HFFc6 (cell line): ENCODE measurements at regions not wholly inside any gene's neighbourhood (a gene's known extent, or its start where the extent isn't known, plus 50 kb on each side); places are given as distances from the start of the nearest gene placed in this dataset.
"Not testable (repeated sequence)": the region's sequence is repeated elsewhere in the genome, so short reads cannot be mapped to it uniquely, and the experiment has no call there.

Source experiments
- DNase-seq: peaks from one replicate; pipeline ENCODE4 v3.0.0-alpha.2; 2018
- H3K27ac Mint-ChIP-seq: 2 replicates; pipeline ENCODE4 v1.8.0; 2020; ENCODE audit warnings: mild to moderate bottlenecking, mixed read lengths
- H3K27me3 Mint-ChIP-seq: 2 replicates; pipeline ENCODE4 v1.8.0; 2021; ENCODE audit warnings: mild to moderate bottlenecking, moderate library complexity, mixed read lengths; ENCODE audit not compliant: insufficient read depth
- H3K36me3 Mint-ChIP-seq: 2 replicates; pipeline ENCODE4 v1.8.0; 2021; ENCODE audit warnings: low read depth, mixed read lengths
- H3K4me1 Mint-ChIP-seq: 2 replicates; pipeline ENCODE4 v1.8.0; 2020; ENCODE audit warnings: low read depth, mixed read lengths
- H3K4me3 Mint-ChIP-seq: 2 replicates; pipeline ENCODE4 v1.8.0; 2020; ENCODE audit warnings: mild to moderate bottlenecking, moderate library complexity, mixed read lengths
- H3K9me3 Mint-ChIP-seq: 2 replicates; pipeline ENCODE4 v1.8.0; 2020; ENCODE audit warnings: mild to moderate bottlenecking, mixed read lengths
- CTCF ChIP-seq: fragments of 200-600 bp; sonication (generic); IDR thresholded peaks from 2 replicates; pipeline ENCODE4 v1.5.0; 2021; ENCODE audit warnings: antibody characterized with exemption, mild to moderate bottlenecking

- Mint-ChIP-seq H3K36me3 (no peaks in the 10 kb centered on the region), H3K4me3 (no peak overlapping the region), H3K4me1 (no peaks in the 10 kb centered on the region), H3K9me3 (peaks cover 21% of the 10 kb centered on the region), H3K27me3 (no peaks in the 10 kb centered on the region), H3K27ac (no peak overlapping the region)
- no peak for DNase-seq
- TF ChIP-seq CTCF, result no peak
Measured at GRCh38 chr3:6392123-6392522, 468.8 kb upstream of the GRM7 start.

GRCh38 chr3:6394944-6395343, 466.0 kb upstream of the GRM7 start:
- TF ChIP-seq CTCF, result no peak
- Mint-ChIP-seq H3K27me3 (no peaks in the 10 kb centered on the region), H3K4me3 (no peak overlapping the region)

GRCh38 chr3:6396631-6397030, 464.3 kb upstream of the GRM7 start:
- TF ChIP-seq CTCF, result no peak
- Mint-ChIP-seq H3K27ac (no peak overlapping the region), H3K36me3 (no peaks in the 10 kb centered on the region), H3K27me3 (no peaks in the 10 kb centered on the region), H3K9me3 (peaks cover 38% of the 10 kb centered on the region), H3K4me3 (no peak overlapping the region), H3K4me1 (no peaks in the 10 kb centered on the region)
- DNase-seq, result no peak

More at GRCh38 chr3:6394944-6395343, 466.0 kb upstream of the GRM7 start:
- Mint-ChIP-seq H3K9me3 (peaks cover 39% of the 10 kb centered on the region), H3K27ac (no peak overlapping the region), H3K4me1 (no peaks in the 10 kb centered on the region), H3K36me3 (no peaks in the 10 kb centered on the region)
- DNase-seq, result no peak

GRCh38 chr3:6402666-6403065, 458.2 kb upstream of the GRM7 start:
- not testable (repeated sequence) for DNase-seq, H3K4me1 Mint-ChIP-seq, H3K27ac Mint-ChIP-seq, H3K36me3 Mint-ChIP-seq, H3K27me3 Mint-ChIP-seq, H3K4me3 Mint-ChIP-seq
- peaks cover 35% of the 10 kb centered on the region for H3K9me3 Mint-ChIP-seq

- not testable (repeated sequence) for H3K27ac Mint-ChIP-seq, H3K4me1 Mint-ChIP-seq, H3K27me3 Mint-ChIP-seq, H3K4me3 Mint-ChIP-seq, DNase-seq, H3K36me3 Mint-ChIP-seq
- peaks cover 30% of the 10 kb centered on the region for H3K9me3 Mint-ChIP-seq
Measured at GRCh38 chr3:6406923-6407322, 454.0 kb upstream of the GRM7 start.

GRCh38 chr3:6416049-6416661, 444.8 kb upstream of the GRM7 start:
- Mint-ChIP-seq H3K27me3 (no peaks in the 10 kb centered on the region; the same call in 1 of the 2 replicates), H3K36me3 (no peaks in the 10 kb centered on the region), H3K27ac (no peak overlapping the region), H3K4me3 (no peak overlapping the region), H3K9me3 (peaks cover 22% of the 10 kb centered on the region), H3K4me1 (no peaks in the 10 kb centered on the region)
- no peak for TF ChIP-seq CTCF
- no peak for DNase-seq

GRCh38 chr3:6417174-6417573, 443.7 kb upstream of the GRM7 start:
- H3K4me3 Mint-ChIP-seq, result no peak overlapping the region
- no peak for DNase-seq
- peaks cover 22% of the 10 kb centered on the region for H3K9me3 Mint-ChIP-seq
- TF ChIP-seq CTCF, result no peak
- H3K4me1 Mint-ChIP-seq, result no peaks in the 10 kb centered on the region
- H3K27me3 Mint-ChIP-seq, result no peaks in the 10 kb centered on the region; the same call in 1 of the 2 replicates
- no peaks in the 10 kb centered on the region for H3K36me3 Mint-ChIP-seq
- H3K27ac Mint-ChIP-seq, result no peak overlapping the region
